Dermis microvascular lymphatic vessel endothelial cell (primary cell): ENCODE measurements at regions not wholly inside any gene's neighbourhood (a gene's known extent, or its start where the extent isn't known, plus 50 kb on each side); places are given as distances from the start of the nearest gene placed in this dataset.

Experiments
- DNase-seq, 2 donors: peaks; one replicate each; pipeline versions ENCODE4 v3.0.0 to v3.0.0-alpha.2; 2010; ENCODE audit warnings: low read depth in 2 of 2

- DNase-seq, result no peak
Measured at GRCh38 chr10:112039823-112040222, 143.7 kb downstream of the GPAM start.

GRCh38 chr10:112040696-112041095 is 142.9 kb downstream of the GPAM start:
- DNase-seq, result no peak

- DNase-seq, result no peak
Measured at GRCh38 chr10:112045938-112046337, 137.6 kb downstream of the GPAM start.

- no peak for DNase-seq
Measured at GRCh38 chr10:112047674-112048073, 135.9 kb downstream of the GPAM start.

GRCh38 chr10:112052166-112052565 is 131.4 kb downstream of the GPAM start:
- DNase-seq, result no peak

GRCh38 chr10:112053895-112054294 is 129.7 kb downstream of the GPAM start:
- DNase-seq, result no peak

- no peak for DNase-seq
Measured at GRCh38 chr10:112054516-112054915, 129.0 kb downstream of the GPAM start.

- DNase-seq, result no peak
Measured at GRCh38 chr10:112057072-112057471, 126.5 kb downstream of the GPAM start.

- no peak for DNase-seq
Measured at GRCh38 chr10:112059220-112059619, 124.3 kb downstream of the GPAM start.

GRCh38 chr10:112071596-112072133 is 111.9 kb downstream of the GPAM start:
- DNase-seq, result no peak

GRCh38 chr10:112078003-112078402 is 105.6 kb downstream of the GPAM start:
- no peak for DNase-seq

- no peak for DNase-seq
Measured at GRCh38 chr10:112080231-112080630, 103.3 kb downstream of the GPAM start.

- DNase-seq, result no peak
Measured at GRCh38 chr10:112082120-112082519, 101.4 kb downstream of the GPAM start.

GRCh38 chr10:112083472-112083871 is 100.1 kb downstream of the GPAM start:
- no peak for DNase-seq

GRCh38 chr10:112087953-112088456 is 95.6 kb downstream of the GPAM start:
- DNase-seq, result no peak

GRCh38 chr10:112091703-112092102 is 91.9 kb downstream of the GPAM start:
- no peak for DNase-seq

- no peak for DNase-seq
Measured at GRCh38 chr10:112092519-112092918, 91.0 kb downstream of the GPAM start.

- no peak for DNase-seq
Measured at GRCh38 chr10:112094984-112095383, 88.6 kb downstream of the GPAM start.

GRCh38 chr10:112095731-112096130 is 87.8 kb downstream of the GPAM start:
- no peak for DNase-seq

- DNase-seq, result no peak
Measured at GRCh38 chr10:112098682-112099081, 84.9 kb downstream of the GPAM start.
